ENCODE measurements at regions not wholly inside any gene's neighbourhood (a gene's known extent, or its start where the extent isn't known, plus 50 kb on each side); places are given as distances from the start of the nearest gene placed in this dataset.

GRCh38 chr6:99219788-99220187 lies 129.7 kb downstream of the FAXC start:
- TF ChIP-seq BHLHE40 (IDR thresholded peaks at IDR 0.05; ENCODE audit: borderline replicate concordance) (no peak), FOXA1 (IDR thresholded peaks at IDR 0.05) (no peak), SP1 (IDR thresholded peaks at IDR 0.05) (no peak), ARNT (IDR thresholded peaks at IDR 0.05) (no peak), TARDBP (IDR thresholded peaks at IDR 0.05) (no peak), FOXK2 (IDR thresholded peaks at IDR 0.05) (no peak), PKNOX1 (IDR thresholded peaks at IDR 0.05) (no peak)
- peak; percentile 27 for DNase-seq (ENCODE audit: extremely low spot score)
- ChIA-PET POLR2A (no interaction called here), CTCF (no interaction called here)

- no peak for TF ChIP-seq ARNT (IDR thresholded peaks at IDR 0.05)
- no peak for TF ChIP-seq BHLHE40 (IDR thresholded peaks at IDR 0.05; ENCODE audit: borderline replicate concordance)
- TF ChIP-seq ZNF384 (IDR thresholded peaks at IDR 0.05), result no peak
- TF ChIP-seq SP1 (IDR thresholded peaks at IDR 0.05), result no peak
- TF ChIP-seq FOXK2 (IDR thresholded peaks at IDR 0.05), result no peak
- no peak for TF ChIP-seq NFRKB (IDR thresholded peaks at IDR 0.05)
- no peak for TF ChIP-seq HDGF (IDR thresholded peaks at IDR 0.05; ENCODE audit: borderline replicate concordance)
- TF ChIP-seq FOXA1 (IDR thresholded peaks at IDR 0.05), result no peak
- no peak for DNase-seq (ENCODE audit: extremely low spot score)
- ChIA-PET CTCF (no interaction called here), POLR2A (no interaction called here)
These were observed 132.5 kb downstream of the FAXC start for GRCh38 chr6:99216959-99217358.

DNA sequence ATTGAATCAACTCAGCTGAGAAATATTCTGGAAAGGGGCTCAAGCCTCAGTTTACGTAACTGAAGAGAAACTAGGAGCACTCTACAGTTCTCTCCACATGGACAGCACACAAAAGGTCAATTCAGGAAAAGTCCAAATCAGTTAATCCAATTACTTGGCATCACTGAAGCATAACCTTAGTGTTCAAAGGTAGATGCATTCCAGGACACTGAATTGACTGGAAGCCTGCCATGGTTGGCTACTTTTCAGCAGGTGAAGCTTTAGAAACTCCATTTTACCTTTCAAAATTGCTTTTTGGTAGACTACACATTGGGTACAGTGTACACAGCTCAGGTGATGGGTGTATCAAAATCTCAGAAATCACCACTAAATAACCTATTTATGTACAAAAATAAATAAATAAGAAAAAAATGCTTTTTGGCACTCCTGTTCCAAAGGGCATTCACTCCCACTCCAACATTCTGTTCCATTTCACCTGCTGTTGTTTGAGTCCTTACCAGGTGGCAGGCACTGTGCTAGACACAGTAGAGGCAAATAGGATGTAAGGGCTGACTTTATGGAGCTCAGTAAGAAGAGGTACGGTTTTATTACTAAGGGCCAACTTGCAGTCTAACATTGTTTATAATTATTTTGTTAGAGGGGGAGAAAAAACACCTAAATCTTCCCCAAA lies 153.4 kb downstream of the FAXC start:
- POLR2A ChIA-PET, result no interaction called here
- CTCF ChIA-PET, result no interaction called here

GRCh38 chr6:99192561-99192960 lies 156.9 kb downstream of the FAXC start:
- CTCF ChIA-PET, result no interaction called here
- no peak for DNase-seq (ENCODE audit: extremely low spot score)
- TF ChIP-seq PKNOX1 (IDR thresholded peaks at IDR 0.05), result no peak
- no peak for TF ChIP-seq ELF4 (IDR thresholded peaks at IDR 0.05)
- TF ChIP-seq BHLHE40 (IDR thresholded peaks at IDR 0.05; ENCODE audit: borderline replicate concordance), result no peak
- no peak for TF ChIP-seq ARNT (IDR thresholded peaks at IDR 0.05)
- no peak for TF ChIP-seq SP1 (IDR thresholded peaks at IDR 0.05)
- TF ChIP-seq ZNF384 (IDR thresholded peaks at IDR 0.05), result no peak
- TF ChIP-seq FOXM1 (IDR thresholded peaks at IDR 0.05; ENCODE audit: borderline replicate concordance), result no peak
- no peak for TF ChIP-seq LEF1 (IDR thresholded peaks at IDR 0.05; ENCODE audit: borderline replicate concordance)
- no peak for TF ChIP-seq CTBP1 (IDR thresholded peaks at IDR 0.05; ENCODE audit: borderline replicate concordance)
- POLR2A ChIA-PET, result no interaction called here

More for the DNA sequence above, 153.4 kb downstream of the FAXC start:
- no peak for TF ChIP-seq L3MBTL2 (conservative IDR thresholded peaks at IDR 0.05)
- TF ChIP-seq ELF4 (IDR thresholded peaks at IDR 0.05), result no peak
- no peak for TF ChIP-seq SP1 (IDR thresholded peaks at IDR 0.05)
- TF ChIP-seq BHLHE40 (IDR thresholded peaks at IDR 0.05; ENCODE audit: borderline replicate concordance), result no peak
- TF ChIP-seq ZNF384 (IDR thresholded peaks at IDR 0.05), result no peak
- TF ChIP-seq FOXK2 (IDR thresholded peaks at IDR 0.05), result no peak
- TF ChIP-seq HDGF (IDR thresholded peaks at IDR 0.05; ENCODE audit: borderline replicate concordance), result no peak
- TF ChIP-seq FOXM1 (IDR thresholded peaks at IDR 0.05; ENCODE audit: borderline replicate concordance), result no peak
- no peak for TF ChIP-seq FOXA1 (IDR thresholded peaks at IDR 0.05)
- TF ChIP-seq LEF1 (IDR thresholded peaks at IDR 0.05; ENCODE audit: borderline replicate concordance), result no peak
- no peak for TF ChIP-seq SUZ12 (IDR thresholded peaks at IDR 0.05)
- no peak for TF ChIP-seq CTBP1 (IDR thresholded peaks at IDR 0.05; ENCODE audit: borderline replicate concordance)
- no peak for TF ChIP-seq PKNOX1 (IDR thresholded peaks at IDR 0.05)
- no peak for TF ChIP-seq NFRKB (IDR thresholded peaks at IDR 0.05)
- no peak for TF ChIP-seq TARDBP (IDR thresholded peaks at IDR 0.05)
- TF ChIP-seq ARNT (IDR thresholded peaks at IDR 0.05), result no peak
- DNase-seq (ENCODE audit: extremely low spot score), result no peak

GRCh38 chr6:99189823-99190721 lies 159.4 kb downstream of the FAXC start:
- no peak for TF ChIP-seq LEF1 (IDR thresholded peaks at IDR 0.05; ENCODE audit: borderline replicate concordance)
- TF ChIP-seq CTBP1 (IDR thresholded peaks at IDR 0.05; ENCODE audit: borderline replicate concordance), result no peak
- TF ChIP-seq FOXA1 (IDR thresholded peaks at IDR 0.05), result no peak
- TF ChIP-seq SUZ12 (IDR thresholded peaks at IDR 0.05), result no peak
- TF ChIP-seq TARDBP (IDR thresholded peaks at IDR 0.05), result no peak
- no peak for TF ChIP-seq FOXK2 (IDR thresholded peaks at IDR 0.05)
- TF ChIP-seq ARNT (IDR thresholded peaks at IDR 0.05), result no peak
- no peak for TF ChIP-seq HDGF (IDR thresholded peaks at IDR 0.05; ENCODE audit: borderline replicate concordance)
- TF ChIP-seq SP1 (IDR thresholded peaks at IDR 0.05), result no peak
- no peak for TF ChIP-seq ZNF384 (IDR thresholded peaks at IDR 0.05)
- no peak for TF ChIP-seq FOXM1 (IDR thresholded peaks at IDR 0.05; ENCODE audit: borderline replicate concordance)
- TF ChIP-seq L3MBTL2 (conservative IDR thresholded peaks at IDR 0.05), result no peak
- no peak for TF ChIP-seq BHLHE40 (IDR thresholded peaks at IDR 0.05; ENCODE audit: borderline replicate concordance)
- DNase-seq (ENCODE audit: extremely low spot score), result no peak
- ChIA-PET CTCF (no interaction called here), POLR2A (no interaction called here)

- no peak for TF ChIP-seq FOXK2 (IDR thresholded peaks at IDR 0.05)
- no peak for TF ChIP-seq L3MBTL2 (conservative IDR thresholded peaks at IDR 0.05)
- TF ChIP-seq SUZ12 (IDR thresholded peaks at IDR 0.05), result no peak
- TF ChIP-seq PKNOX1 (IDR thresholded peaks at IDR 0.05), result no peak
- TF ChIP-seq BHLHE40 (IDR thresholded peaks at IDR 0.05; ENCODE audit: borderline replicate concordance), result no peak
- no peak for TF ChIP-seq ARNT (IDR thresholded peaks at IDR 0.05)
- no peak for TF ChIP-seq ELF4 (IDR thresholded peaks at IDR 0.05)
- TF ChIP-seq TARDBP (IDR thresholded peaks at IDR 0.05), result no peak
- TF ChIP-seq FOXM1 (IDR thresholded peaks at IDR 0.05; ENCODE audit: borderline replicate concordance), result no peak
- no peak for TF ChIP-seq SP1 (IDR thresholded peaks at IDR 0.05)
- no peak for TF ChIP-seq FOXA1 (IDR thresholded peaks at IDR 0.05)
- no peak for TF ChIP-seq ZNF384 (IDR thresholded peaks at IDR 0.05)
- TF ChIP-seq NFRKB (IDR thresholded peaks at IDR 0.05), result no peak
- TF ChIP-seq HDGF (IDR thresholded peaks at IDR 0.05; ENCODE audit: borderline replicate concordance), result no peak
- no peak for DNase-seq (ENCODE audit: extremely low spot score)
- ChIA-PET CTCF (no interaction called here), POLR2A (no interaction called here)
These were observed 162.0 kb downstream of the FAXC start for GRCh38 chr6:99187429-99187828.
